ENCODE measurements at regions not wholly inside any gene's neighbourhood (a gene's known extent, or its start where the extent isn't known, plus 50 kb on each side); places are given as distances from the start of the nearest gene placed in this dataset.

GRCh38 chrX:9302381-9302780 lies 162.5 kb upstream of the TBL1X start:
- TF ChIP-seq CTCF (IDR thresholded peaks at IDR 0.05; ENCODE audit: insufficient read depth, low read length, poor library complexity, severe bottlenecking) (no peak), EZH2phosphoT487 (conservative IDR thresholded peaks at IDR 0.05; ENCODE audit: low read length) (no peak)

Data from SU-DHL-6 (cell line).